NT2/D1 (cell line): ENCODE measurements at regions not wholly inside any gene's neighbourhood (a gene's known extent, or its start where the extent isn't known, plus 50 kb on each side); places are given as distances from the start of the nearest gene placed in this dataset.

Experiments used
- SUZ12 ChIP-seq: IDR thresholded peaks from 2 replicates; pipeline ENCODE4 v1.6.1; 2011; ENCODE audit not compliant: insufficient read length, insufficient read depth; ENCODE audit errors: extremely low read depth
- YY1 ChIP-seq: IDR thresholded peaks from 2 replicates; pipeline ENCODE4 v1.6.1; 2011; ENCODE audit not compliant: insufficient read length, insufficient read depth
- ZNF274 ChIP-seq: IDR thresholded peaks from 2 replicates; pipeline ENCODE4 v1.6.1; 2011; ENCODE audit warnings: mild to moderate bottlenecking, low read depth, low read length

GRCh38 chr12:54128416-54128815 lies 60.4 kb downstream of the SMUG1 start:
- no peak for TF ChIP-seq YY1
- TF ChIP-seq ZNF274: no peak
- no peak for TF ChIP-seq SUZ12
